IMR-90 (cell line): ENCODE measurements at regions not wholly inside any gene's neighbourhood (a gene's known extent, or its start where the extent isn't known, plus 50 kb on each side); places are given as distances from the start of the nearest gene placed in this dataset.

ENCODE experiments used
- ATAC-seq: fragments of 200-7000 bp; cut with Tn5 transposase; 2 replicates; pipeline ENCODE4 v1.9.1; 2020; ENCODE audit warnings: low read depth, mild to moderate bottlenecking, moderate library complexity
- BruUV-seq: library from RNA; stranded (reverse); fragments of 400-500 nt; replicated peaks from 2 replicates; lab custom pipeline; 2021; lab: Mats Ljungman, UMichigan
- CTCF ChIA-PET: fragments of 300-600 bp; formaldehyde crosslinking; extraction: SDS; loops from one replicate; lab custom pipeline; 2021; ENCODE audit warnings: antibody characterized with exemption; lab: Yijun Ruan, JAX
- POLR2A ChIA-PET: fragments of 300-600 bp; sonication (Branson Sonifier 250); formaldehyde crosslinking; loops from one replicate; lab custom pipeline; 2022; ENCODE audit warnings: antibody characterized with exemption; ENCODE audit not compliant: unreplicated experiment; lab: Charles Lee
- DNase-seq: peaks from one replicate; pipeline ENCODE4 v3.0.0; 2013
- H2AFZ ChIP-seq: replicated peaks from 2 replicates; pipeline ENCODE3; 2013; ENCODE audit warnings: low read length, mild to moderate bottlenecking; ENCODE audit not compliant: poor library complexity
- H2AK5ac ChIP-seq: 2 replicates; pipeline ENCODE4 v1.6.1; 2013; ENCODE audit warnings: low read depth, low read length, inconsistent platforms
- H2AK9ac ChIP-seq: replicated peaks from 2 replicates; pipeline ENCODE3; 2013; ENCODE audit warnings: mild to moderate bottlenecking, low read depth, low read length, moderate library complexity; ENCODE audit not compliant: poor library complexity
- H2BK120ac ChIP-seq: 2 replicates; pipeline ENCODE4 v1.6.1; 2013; ENCODE audit warnings: low read depth, low read length, inconsistent platforms
- H2BK15ac ChIP-seq: 3 replicates; pipeline ENCODE4 v1.6.1; 2013; ENCODE audit warnings: low read depth, low read length, inconsistent platforms
- H2BK20ac ChIP-seq: 2 replicates; pipeline ENCODE4 v1.6.1; 2013; ENCODE audit warnings: low read depth, mild to moderate bottlenecking, inconsistent platforms, low read length, moderate library complexity
- H2BK5ac ChIP-seq: 2 replicates; pipeline ENCODE4 v1.6.1; 2013; ENCODE audit warnings: mild to moderate bottlenecking, low read depth, low read length, inconsistent platforms; ENCODE audit not compliant: poor library complexity, severe bottlenecking
- H3K14ac ChIP-seq: replicated peaks from 2 replicates; pipeline ENCODE4 v1.6.1; 2013; ENCODE audit warnings: low read depth, low read length, inconsistent platforms
- H3K18ac ChIP-seq: 2 replicates; pipeline ENCODE4 v1.6.1; 2013; ENCODE audit warnings: low read depth, low read length, control low read depth
- H3K23ac ChIP-seq: 2 replicates; pipeline ENCODE4 v1.6.1; 2013; ENCODE audit warnings: low read depth, low read length, inconsistent platforms
- H3K27ac ChIP-seq: 2 replicates; pipeline ENCODE4 v1.5.1; 2013; ENCODE audit warnings: mild to moderate bottlenecking, control low read depth, low read length; ENCODE audit not compliant: insufficient read depth
- H3K27me3 ChIP-seq: 2 replicates; pipeline ENCODE4 v1.6.1; 2013; ENCODE audit warnings: low read length; ENCODE audit not compliant: control insufficient read depth, insufficient read depth
- H3K36me3 ChIP-seq: 2 replicates; pipeline ENCODE4 v1.6.1; 2013; ENCODE audit warnings: low read length, mixed read lengths; ENCODE audit not compliant: control insufficient read depth, insufficient read depth
- H3K4ac ChIP-seq: 2 replicates; pipeline ENCODE4 v1.6.1; 2013; ENCODE audit warnings: low read depth, low read length, inconsistent platforms
- H3K4me1 ChIP-seq: 2 replicates; pipeline ENCODE4 v1.6.1; 2013; ENCODE audit warnings: low read length, mixed read lengths; ENCODE audit not compliant: control insufficient read depth, insufficient read depth
- H3K4me2 ChIP-seq: 2 replicates; pipeline ENCODE4 v1.6.1; 2013; ENCODE audit warnings: low read depth, mild to moderate bottlenecking, control low read depth, low read length, moderate library complexity
- H3K4me3 ChIP-seq: 2 replicates; pipeline ENCODE4 v1.5.1; 2013; ENCODE audit warnings: low read depth, mild to moderate bottlenecking, control low read depth, low read length, moderate library complexity; ENCODE audit not compliant: insufficient read depth
- H3K56ac ChIP-seq: 2 replicates; pipeline ENCODE4 v1.6.1; 2013; ENCODE audit warnings: low read length, inconsistent platforms; ENCODE audit not compliant: insufficient read depth; ENCODE audit errors: extremely low read depth
- H3K79me1 ChIP-seq, 2 experiments: 2 replicates each; pipeline ENCODE4 v1.6.1; 2013; ENCODE audit warnings: low read length in 2 of 2, inconsistent platforms in 1 of 2, low read depth in 1 of 2
- H3K9ac ChIP-seq: 2 replicates; pipeline ENCODE4 v1.6.1; 2013; ENCODE audit warnings: low read depth, low read length, control low read depth
- H3K9me1 ChIP-seq: 2 replicates; pipeline ENCODE4 v1.6.1; 2013; ENCODE audit warnings: low read length, inconsistent platforms; ENCODE audit not compliant: insufficient read depth
- H3K9me3 ChIP-seq: 2 replicates; pipeline ENCODE4 v1.6.1; 2013; ENCODE audit warnings: low read length; ENCODE audit not compliant: control insufficient read depth, insufficient read depth
- H4K20me1 ChIP-seq: 2 replicates; pipeline ENCODE4 v1.6.1; 2013; ENCODE audit warnings: low read length, inconsistent platforms; ENCODE audit not compliant: insufficient read depth
- H4K5ac ChIP-seq: 2 replicates; pipeline ENCODE4 v1.6.1; 2013; ENCODE audit warnings: mild to moderate bottlenecking, low read depth, low read length, control low read depth
- H4K8ac ChIP-seq, 2 experiments: 2 replicates each; pipeline ENCODE4 v1.6.1; 2013; ENCODE audit warnings: low read depth in 2 of 2, low read length in 2 of 2, control low read depth in 1 of 2, inconsistent platforms in 1 of 2
- H4K91ac ChIP-seq: 2 replicates; pipeline ENCODE4 v1.6.1; 2013; ENCODE audit warnings: low read depth, low read length, inconsistent platforms; ENCODE audit not compliant: insufficient read depth
- BHLHE40 ChIP-seq: fragments of 150-350 bp; IDR thresholded peaks from 2 replicates; pipeline ENCODE4 v1.6.1; 2016; ENCODE audit warnings: mild to moderate bottlenecking, low read depth, low read length
- CEBPB ChIP-seq: IDR thresholded peaks from 2 replicates; pipeline ENCODE4 v1.6.1; 2012; ENCODE audit warnings: low read depth, low read length, improper control_type of control experiment
- CHD1 ChIP-seq: IDR thresholded peaks from 2 replicates; pipeline ENCODE4 v1.6.1; 2012; ENCODE audit warnings: low read depth, low read length, improper control_type of control experiment
- ELK1 ChIP-seq: fragments of 150-350 bp; IDR thresholded peaks from 2 replicates; pipeline ENCODE4 v1.6.1; 2016; ENCODE audit warnings: low read depth, mild to moderate bottlenecking, low read length, moderate library complexity, borderline replicate concordance
- FOS ChIP-seq: fragments of 150-350 bp; IDR thresholded peaks from 2 replicates; pipeline ENCODE4 v1.6.1; 2016; ENCODE audit warnings: low read depth, low read length
- MAFK ChIP-seq: IDR thresholded peaks from 2 replicates; pipeline ENCODE4 v1.6.1; 2012; ENCODE audit warnings: low read depth, low read length, improper control_type of control experiment
- MAZ ChIP-seq: IDR thresholded peaks from 2 replicates; pipeline ENCODE4 v1.6.1; 2012; ENCODE audit warnings: low read depth, mild to moderate bottlenecking, low read length, improper control_type of control experiment, moderate library complexity, borderline replicate concordance
- MXI1 ChIP-seq: IDR thresholded peaks from 2 replicates; pipeline ENCODE4 v1.6.1; 2012; ENCODE audit warnings: low read depth, mild to moderate bottlenecking, low read length, moderate library complexity, borderline replicate concordance
- NFE2L2 ChIP-seq: fragments of 150-350 bp; IDR thresholded peaks from 2 replicates; pipeline ENCODE4 v1.6.1; 2016; ENCODE audit warnings: low read depth, mild to moderate bottlenecking, low read length
- POLR2A ChIP-seq: IDR thresholded peaks from 2 replicates; pipeline ENCODE4 v1.6.1; 2012; ENCODE audit warnings: mild to moderate bottlenecking, low read depth, low read length
- RAD21 ChIP-seq: IDR thresholded peaks from 2 replicates; pipeline ENCODE4 v1.6.1; 2012; ENCODE audit warnings: low read length, improper control_type of control experiment
- RCOR1 ChIP-seq: IDR thresholded peaks from 2 replicates; pipeline ENCODE4 v1.6.1; 2012; ENCODE audit warnings: mild to moderate bottlenecking, low read length, improper control_type of control experiment; ENCODE audit not compliant: insufficient replicate concordance
- RFX5 ChIP-seq: IDR thresholded peaks from 2 replicates; pipeline ENCODE4 v1.8.0; 2012; ENCODE audit warnings: low read depth, mild to moderate bottlenecking, low read length, moderate library complexity
- SMC3 ChIP-seq: fragments of 150-350 bp; IDR thresholded peaks from 2 replicates; pipeline ENCODE4 v1.6.1; 2016; ENCODE audit warnings: low read depth, mild to moderate bottlenecking, antibody characterized with exemption, low read length, moderate library complexity
- USF2 ChIP-seq: fragments of 150-350 bp; IDR thresholded peaks from 2 replicates; pipeline ENCODE4 v1.6.1; 2017; ENCODE audit warnings: mild to moderate bottlenecking, antibody characterized with exemption, low read length, low read depth
- WGBS, 2 experiments: methylation state at CpG; one replicate each; pipeline versions ENCODE4 v1.1.5 to v1.1.7; 2013; ENCODE audit warnings: missing lambda C conversion rate in 2 of 2; ENCODE audit not compliant: insufficient read length in 1 of 2; ENCODE audit errors: extremely low coverage in 2 of 2; 5-methylcytosine and 5-hydroxymethylcytosine counted together
- dilution Hi-C: fragments of 300-500 bp; cut with HindIII; formaldehyde crosslinking; loops from one replicate; pipeline ENCODE4 v1.14.3; 2018; ENCODE audit warnings: low sequenced_read_pairs; ENCODE audit not compliant: unreplicated experiment
- in situ Hi-C: fragments of 300-500 bp; cut with MboI; formaldehyde crosslinking; loops from 3 replicates; pipeline ENCODE4 v1.14.3; 2019; ENCODE audit warnings: low sequenced_read_pairs, inconsistent platforms, mixed read lengths
- intact Hi-C: fragments of 100-400 bp; cut with micrococcal nuclease; formaldehyde crosslinking; loops from 2 replicates; pipeline ENCODE4 v1.10.0; 2022
- TF ChIP-seq, protein P1 (sequence below): conservative IDR thresholded peaks from 2 replicates; pipeline ENCODE4 v1.5.1; 2012; ENCODE audit warnings: mild to moderate bottlenecking, low read depth, low read length, improper control_type of control experiment

GRCh38 chr22:27542602-27543001, 259.0 kb downstream of the MN1 start:
- TF ChIP-seq RCOR1 (no peak), MAZ (no peak), FOS (no peak), MAFK (no peak), BHLHE40 (no peak), MXI1 (no peak), CEBPB (no peak), NFE2L2 (no peak), ELK1 (no peak), USF2 (no peak), RAD21 (no peak), POLR2A (no peak), SMC3 (no peak), RFX5 (no peak), CHD1 (no peak)
- TF ChIP-seq, protein P1, sequence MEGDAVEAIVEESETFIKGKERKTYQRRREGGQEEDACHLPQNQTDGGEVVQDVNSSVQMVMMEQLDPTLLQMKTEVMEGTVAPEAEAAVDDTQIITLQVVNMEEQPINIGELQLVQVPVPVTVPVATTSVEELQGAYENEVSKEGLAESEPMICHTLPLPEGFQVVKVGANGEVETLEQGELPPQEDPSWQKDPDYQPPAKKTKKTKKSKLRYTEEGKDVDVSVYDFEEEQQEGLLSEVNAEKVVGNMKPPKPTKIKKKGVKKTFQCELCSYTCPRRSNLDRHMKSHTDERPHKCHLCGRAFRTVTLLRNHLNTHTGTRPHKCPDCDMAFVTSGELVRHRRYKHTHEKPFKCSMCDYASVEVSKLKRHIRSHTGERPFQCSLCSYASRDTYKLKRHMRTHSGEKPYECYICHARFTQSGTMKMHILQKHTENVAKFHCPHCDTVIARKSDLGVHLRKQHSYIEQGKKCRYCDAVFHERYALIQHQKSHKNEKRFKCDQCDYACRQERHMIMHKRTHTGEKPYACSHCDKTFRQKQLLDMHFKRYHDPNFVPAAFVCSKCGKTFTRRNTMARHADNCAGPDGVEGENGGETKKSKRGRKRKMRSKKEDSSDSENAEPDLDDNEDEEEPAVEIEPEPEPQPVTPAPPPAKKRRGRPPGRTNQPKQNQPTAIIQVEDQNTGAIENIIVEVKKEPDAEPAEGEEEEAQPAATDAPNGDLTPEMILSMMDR = no peak
- Histone ChIP-seq H4K91ac (no peak overlapping the region; the same call in 1 of the 2 replicates), H2AFZ (no peak overlapping the region), H3K9ac (no peak overlapping the region), H3K4me3 (no peak overlapping the region), H2BK15ac (no peak overlapping the region), H4K20me1 (no peaks in the 10 kb centered on the region), H3K4me1 (no peaks in the 10 kb centered on the region; the same call in 1 of the 2 replicates), H2BK20ac (no peak overlapping the region), H3K9me1 (no peaks in the 10 kb centered on the region), H2AK5ac (no peak overlapping the region), H3K9me3 (no peaks in the 10 kb centered on the region), H3K4me2 (no peak overlapping the region), H3K23ac (no peak overlapping the region), H2BK120ac (no peak overlapping the region), H4K8ac (no peak overlapping the region), H3K36me3 (no peaks in the 10 kb centered on the region), H3K79me1 (no peaks in the 10 kb centered on the region), H3K14ac (no peak overlapping the region), H3K18ac (no peak overlapping the region), H4K5ac (no peak overlapping the region), H2AK9ac (no peak overlapping the region), H2BK5ac (no peak overlapping the region), H3K4ac (no peak overlapping the region), H3K56ac (no peak overlapping the region), H3K27ac (no peak overlapping the region), H3K27me3 (peaks cover 57% of the 10 kb centered on the region)
- CTCF ChIA-PET = no interaction called here
- no peak for DNase-seq
- in situ Hi-C loops = no loop called here
- intact Hi-C loops = no loop called here
- dilution Hi-C loops = no loop called here
- BruUV-seq = no TSS peak
- no peak for ATAC-seq
- WGBS, 2 experiments = no CpG with 5 or more reads among the region's 6 CpGs
- POLR2A ChIA-PET = no interaction called here
